SU-DHL-6 (cell line): ENCODE measurements at regions not wholly inside any gene's neighbourhood (a gene's known extent, or its start where the extent isn't known, plus 50 kb on each side); places are given as distances from the start of the nearest gene placed in this dataset.

Experiments used
- EZH2phosphoT487 ChIP-seq: fragments of 200-600 bp; sonication (generic), shearing (Covaris generic); conservative IDR thresholded peaks from 2 replicates; pipeline ENCODE4 v1.6.1; 2018; ENCODE audit warnings: mild to moderate bottlenecking, antibody characterized with exemption, low read length, moderate library complexity, mixed read lengths
- TF ChIP-seq, protein P1 (sequence below): fragments of 200-600 bp; sonication (generic); IDR thresholded peaks from one replicate; pipeline ENCODE4 v1.5.1; 2017; ENCODE audit warnings: antibody characterized with exemption, mild to moderate bottlenecking, low read length, moderate library complexity; ENCODE audit not compliant: insufficient read depth, poor library complexity, severe bottlenecking

- TF ChIP-seq, protein P1, sequence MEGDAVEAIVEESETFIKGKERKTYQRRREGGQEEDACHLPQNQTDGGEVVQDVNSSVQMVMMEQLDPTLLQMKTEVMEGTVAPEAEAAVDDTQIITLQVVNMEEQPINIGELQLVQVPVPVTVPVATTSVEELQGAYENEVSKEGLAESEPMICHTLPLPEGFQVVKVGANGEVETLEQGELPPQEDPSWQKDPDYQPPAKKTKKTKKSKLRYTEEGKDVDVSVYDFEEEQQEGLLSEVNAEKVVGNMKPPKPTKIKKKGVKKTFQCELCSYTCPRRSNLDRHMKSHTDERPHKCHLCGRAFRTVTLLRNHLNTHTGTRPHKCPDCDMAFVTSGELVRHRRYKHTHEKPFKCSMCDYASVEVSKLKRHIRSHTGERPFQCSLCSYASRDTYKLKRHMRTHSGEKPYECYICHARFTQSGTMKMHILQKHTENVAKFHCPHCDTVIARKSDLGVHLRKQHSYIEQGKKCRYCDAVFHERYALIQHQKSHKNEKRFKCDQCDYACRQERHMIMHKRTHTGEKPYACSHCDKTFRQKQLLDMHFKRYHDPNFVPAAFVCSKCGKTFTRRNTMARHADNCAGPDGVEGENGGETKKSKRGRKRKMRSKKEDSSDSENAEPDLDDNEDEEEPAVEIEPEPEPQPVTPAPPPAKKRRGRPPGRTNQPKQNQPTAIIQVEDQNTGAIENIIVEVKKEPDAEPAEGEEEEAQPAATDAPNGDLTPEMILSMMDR, result no peak
- TF ChIP-seq EZH2phosphoT487, result no peak
Measured at GRCh38 chr4:125527681-125528080, 212.9 kb downstream of the FAT4 start.
